Fibroblast of lung (primary cell): ENCODE measurements at regions not wholly inside any gene's neighbourhood (a gene's known extent, or its start where the extent isn't known, plus 50 kb on each side); places are given as distances from the start of the nearest gene placed in this dataset.

Experiments
- CTCF ChIP-seq, 2 donors: IDR thresholded peaks in 1 of 2; conservative IDR thresholded peaks in 1 of 2; 1 replicate in 1 of 2; 2 replicates in 1 of 2; pipeline ENCODE4 v1.5.1; 2011 to 2012; ENCODE audit warnings: low read length in 2 of 2, control low read depth in 1 of 2, inconsistent platforms in 1 of 2, low read depth in 1 of 2, mild to moderate bottlenecking in 1 of 2
- EZH2 ChIP-seq: IDR thresholded peaks from 2 replicates; pipeline ENCODE4 v1.5.1; 2012; ENCODE audit warnings: low read length, control low read depth, mild to moderate bottlenecking; ENCODE audit errors: missing control alignments

GRCh38 chr16:7804635-7805195, 472.1 kb downstream of the RBFOX1 start:
- TF ChIP-seq CTCF (conservative IDR thresholded peaks at IDR 0.05 in 1 of 2, IDR thresholded peaks at IDR 0.05 in 1 of 2; ENCODE audit: low read depth in 1 of 2, low read length in 2 of 2), result no peak
- TF ChIP-seq EZH2, result no peak
